ENCODE measurements at regions not wholly inside any gene's neighbourhood (a gene's known extent, or its start where the extent isn't known, plus 50 kb on each side); places are given as distances from the start of the nearest gene placed in this dataset.

DNA sequence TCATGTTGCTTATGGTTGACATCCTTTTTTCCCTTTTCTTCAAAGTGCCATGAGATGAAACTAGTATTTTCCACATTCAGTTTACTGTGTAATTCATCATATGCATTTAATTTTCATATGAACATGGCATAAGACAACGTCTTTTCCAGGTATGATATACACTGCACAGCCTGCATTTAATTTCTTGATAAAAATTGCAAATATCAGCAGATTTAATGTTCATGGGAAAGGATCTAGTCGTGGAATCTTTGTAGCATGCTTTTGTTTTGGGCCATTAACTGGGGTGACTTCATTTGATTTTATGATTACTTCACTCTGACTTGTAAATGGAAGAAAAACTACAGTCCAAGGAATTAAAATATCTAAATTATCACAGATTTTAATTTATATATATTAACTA, 837.3 kb downstream of the IPMK start:
- in situ Hi-C loops (cut with HindIII; ENCODE audit: low pct_ligation_motif_present, low sequenced_read_pairs): no loop called here
- H3K4me3 ChIP-seq (ENCODE audit: low read depth, low read length): no peak overlapping the region

GRCh38 chr10:57420881-57421280, 846.8 kb downstream of the IPMK start:
- Histone ChIP-seq H3K4me3 (ENCODE audit: low read depth, low read length) (no peak overlapping the region), H3K27me3 (replicated peaks) (no peaks in the 10 kb centered on the region), H3K27ac (no peak overlapping the region), H3K36me3 (replicated peaks) (no peaks in the 10 kb centered on the region)
- in situ Hi-C loops (cut with HindIII; ENCODE audit: low pct_ligation_motif_present, low sequenced_read_pairs): no loop called here
- DNase-seq: no peak
- no peak for TF ChIP-seq CTCF (IDR thresholded peaks at IDR 0.05; ENCODE audit: low read depth, low read length, missing control alignments)

More for the DNA sequence above, 837.3 kb downstream of the IPMK start:
- Histone ChIP-seq H3K27ac (no peak overlapping the region), H3K27me3 (replicated peaks) (no peaks in the 10 kb centered on the region), H3K36me3 (replicated peaks) (no peaks in the 10 kb centered on the region)
- DNase-seq: no peak
- TF ChIP-seq CTCF (IDR thresholded peaks at IDR 0.05; ENCODE audit: low read depth, low read length, missing control alignments): no peak

GRCh38 chr10:57418476-57418875, 849.2 kb downstream of the IPMK start:
- Histone ChIP-seq H3K36me3 (replicated peaks) (no peaks in the 10 kb centered on the region), H3K4me3 (ENCODE audit: low read depth, low read length) (no peak overlapping the region), H3K27me3 (replicated peaks) (no peaks in the 10 kb centered on the region), H3K27ac (no peak overlapping the region)
- in situ Hi-C loops (cut with HindIII; ENCODE audit: low pct_ligation_motif_present, low sequenced_read_pairs): no loop called here
- DNase-seq: no peak
- TF ChIP-seq CTCF (IDR thresholded peaks at IDR 0.05; ENCODE audit: low read depth, low read length, missing control alignments): no peak

GRCh38 chr10:57395923-57396322, 871.8 kb downstream of the IPMK start:
- Histone ChIP-seq H3K4me3 (ENCODE audit: low read depth, low read length) (no peak overlapping the region), H3K27ac (no peak overlapping the region), H3K27me3 (replicated peaks) (no peaks in the 10 kb centered on the region), H3K36me3 (replicated peaks) (no peaks in the 10 kb centered on the region)
- in situ Hi-C loops (cut with HindIII; ENCODE audit: low pct_ligation_motif_present, low sequenced_read_pairs): no loop called here
- TF ChIP-seq CTCF (IDR thresholded peaks at IDR 0.05; ENCODE audit: low read depth, low read length, missing control alignments): no peak
- DNase-seq: no peak

GRCh38 chr10:57367412-57367811, 900.3 kb downstream of the IPMK start:
- no peak overlapping the region for H3K27ac ChIP-seq
- no peaks in the 10 kb centered on the region for H3K27me3 ChIP-seq (replicated peaks)
- H3K4me3 ChIP-seq (ENCODE audit: low read depth, low read length): no peak overlapping the region
- DNase-seq: no peak
- in situ Hi-C loops (cut with HindIII; ENCODE audit: low pct_ligation_motif_present, low sequenced_read_pairs): no loop called here
- no peaks in the 10 kb centered on the region for H3K36me3 ChIP-seq (replicated peaks)
- no peak for TF ChIP-seq CTCF (IDR thresholded peaks at IDR 0.05; ENCODE audit: low read depth, low read length, missing control alignments)

- TF ChIP-seq CTCF (IDR thresholded peaks at IDR 0.05; ENCODE audit: low read depth, low read length, missing control alignments): no peak
- H3K4me3 ChIP-seq (ENCODE audit: low read depth, low read length): no peak overlapping the region
- no peaks in the 10 kb centered on the region for H3K36me3 ChIP-seq (replicated peaks)
- H3K27me3 ChIP-seq (replicated peaks): no peaks in the 10 kb centered on the region
- DNase-seq: no peak
- H3K27ac ChIP-seq: no peak overlapping the region
- in situ Hi-C loops (cut with HindIII; ENCODE audit: low pct_ligation_motif_present, low sequenced_read_pairs): no loop called here
Measured at GRCh38 chr10:57362811-57363210, 904.9 kb downstream of the IPMK start.

Data from brain microvascular endothelial cell (primary cell).